HUES48 (cell line): ENCODE measurements at regions not wholly inside any gene's neighbourhood (a gene's known extent, or its start where the extent isn't known, plus 50 kb on each side); places are given as distances from the start of the nearest gene placed in this dataset.
A peak's percentile ranks its signal among the peaks of the same experiment; 100 is the strongest.

ENCODE experiments used
- H3K27ac ChIP-seq: one replicate; pipeline ENCODE4 v1.7.0; 2013; ENCODE audit warnings: low read depth, low read length, inconsistent platforms
- H3K27me3 ChIP-seq: 2 replicates; pipeline ENCODE4 v1.6.1; 2013; ENCODE audit warnings: mild to moderate bottlenecking, low read length; ENCODE audit not compliant: control insufficient read depth, insufficient read depth
- H3K36me3 ChIP-seq: 2 replicates; pipeline ENCODE4 v1.6.1; 2013; ENCODE audit warnings: low read length; ENCODE audit not compliant: control insufficient read depth, insufficient read depth
- H3K4me1 ChIP-seq: 2 replicates; pipeline ENCODE4 v1.6.1; 2013; ENCODE audit warnings: mild to moderate bottlenecking, low read length; ENCODE audit not compliant: control insufficient read depth, insufficient read depth
- H3K4me3 ChIP-seq: 2 replicates; pipeline ENCODE4 v1.5.1; 2013; ENCODE audit warnings: mild to moderate bottlenecking, low read depth, low read length
- H3K9ac ChIP-seq: 2 replicates; pipeline ENCODE4 v1.6.1; 2013; ENCODE audit warnings: mild to moderate bottlenecking, low read depth, low read length, moderate library complexity
- H3K9me3 ChIP-seq: 2 replicates; pipeline ENCODE4 v1.6.1; 2013; ENCODE audit warnings: low read length; ENCODE audit not compliant: control insufficient read depth, insufficient read depth

DNA sequence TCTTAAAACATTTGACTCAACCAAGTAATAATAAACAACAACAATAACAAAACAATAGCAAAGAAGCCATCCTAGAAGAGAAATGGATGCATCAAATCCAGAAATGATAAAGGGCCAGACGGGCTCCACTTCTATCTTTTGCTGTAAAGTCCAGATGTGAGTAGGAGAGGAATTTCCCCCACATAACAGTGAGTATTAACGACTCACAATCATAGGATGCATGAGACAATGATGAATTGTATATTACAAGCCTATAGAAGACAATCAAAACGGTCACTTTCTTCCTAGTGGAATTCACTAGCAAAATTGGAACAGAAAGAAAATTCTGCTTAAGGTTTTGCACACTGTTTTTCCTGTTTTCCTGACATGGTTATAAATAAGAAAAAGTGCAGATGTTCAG is 97.0 kb upstream of the PREP start:
- Histone ChIP-seq H3K27ac (no peak overlapping the region), H3K9me3 (no peaks in the 10 kb centered on the region), H3K4me1 (no peaks in the 10 kb centered on the region), H3K27me3 (no peaks in the 10 kb centered on the region), H3K36me3 (no peaks in the 10 kb centered on the region), H3K9ac (no peak overlapping the region), H3K4me3 (no peak overlapping the region)

DNA sequence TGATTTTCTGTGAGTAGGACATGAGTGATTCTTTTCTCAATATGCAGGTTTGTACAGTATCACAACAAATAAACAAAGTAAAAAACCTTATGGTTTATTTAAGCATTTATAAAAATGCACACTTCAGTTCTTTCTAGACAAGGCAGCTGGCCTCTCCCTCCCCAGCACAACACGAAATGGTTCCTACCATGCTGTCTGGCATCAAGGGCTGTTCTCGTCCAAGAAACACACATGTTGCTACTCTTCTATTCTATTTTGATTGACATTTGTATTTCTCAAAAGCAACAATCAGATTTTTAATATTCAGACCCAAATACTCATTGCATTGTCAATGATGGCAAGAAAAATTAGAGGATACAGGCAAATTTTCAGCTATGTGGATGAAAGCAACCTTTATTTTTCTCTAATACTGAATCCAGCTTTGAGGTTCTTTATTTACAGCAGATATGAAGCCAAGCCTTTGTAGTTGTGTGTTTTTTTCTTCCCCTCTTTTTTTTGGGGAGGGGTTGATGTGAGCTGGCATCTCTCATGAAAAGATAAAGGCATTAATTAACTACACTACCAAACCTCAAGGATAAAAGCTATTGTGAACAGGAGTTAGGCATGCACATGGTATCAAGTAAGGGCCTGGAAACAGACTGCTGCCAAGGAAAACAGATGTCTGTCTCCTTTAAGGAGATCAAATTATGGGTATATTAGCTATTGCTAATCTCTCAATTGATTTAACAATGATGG is 96.4 kb upstream of the PREP start:
- H3K36me3 ChIP-seq = no peaks in the 10 kb centered on the region
- no peaks in the 10 kb centered on the region for H3K9me3 ChIP-seq
- no peak overlapping the region for H3K9ac ChIP-seq
- no peak overlapping the region for H3K27ac ChIP-seq
- no peak overlapping the region for H3K4me3 ChIP-seq
- no peaks in the 10 kb centered on the region for H3K27me3 ChIP-seq
- H3K4me1 ChIP-seq = 0 out of 2 replicates have a peak, but pooled peaks cover 5% of the 10 kb centered on the region

GRCh38 chr6:105497549-105497948 is 94.7 kb upstream of the PREP start:
- Histone ChIP-seq H3K36me3 (no peaks in the 10 kb centered on the region), H3K9me3 (no peaks in the 10 kb centered on the region), H3K27me3 (no peaks in the 10 kb centered on the region), H3K27ac (no peak overlapping the region), H3K4me3 (no peak overlapping the region), H3K9ac (no peak overlapping the region), H3K4me1 (peaks cover 13% of the 10 kb centered on the region; the same call in 1 of the 2 replicates)

GRCh38 chr6:105495515-105495914 is 92.6 kb upstream of the PREP start:
- Histone ChIP-seq H3K9me3 (no peaks in the 10 kb centered on the region), H3K27ac (no peak overlapping the region), H3K4me3 (no peak overlapping the region), H3K4me1 (peaks cover 13% of the 10 kb centered on the region; the same call in 1 of the 2 replicates), H3K27me3 (no peaks in the 10 kb centered on the region), H3K9ac (no peak overlapping the region), H3K36me3 (no peaks in the 10 kb centered on the region)

DNA sequence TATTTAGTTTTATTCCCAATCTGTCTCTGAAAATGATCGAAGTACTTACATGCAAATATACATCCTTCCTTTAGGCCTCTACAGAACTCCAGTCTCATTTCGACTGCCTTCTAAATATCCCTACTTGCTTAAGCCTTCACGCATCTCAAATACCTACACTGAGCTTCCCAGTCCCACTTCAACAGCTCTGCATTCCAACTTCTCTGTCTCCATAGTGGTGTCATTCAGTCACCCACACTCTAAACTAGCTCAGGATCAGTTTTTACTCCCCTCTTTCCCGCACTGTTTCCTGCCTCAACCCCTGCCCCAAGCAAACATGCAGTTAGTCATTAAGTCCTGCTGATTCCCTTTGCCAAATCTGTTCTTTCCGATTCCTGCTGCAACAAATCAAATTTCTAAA is 91.8 kb upstream of the PREP start:
- Histone ChIP-seq H3K9ac (no peak overlapping the region), H3K4me3 (no peak overlapping the region), H3K4me1 (peaks cover 13% of the 10 kb centered on the region; the same call in 1 of the 2 replicates), H3K27ac (no peak overlapping the region), H3K27me3 (no peaks in the 10 kb centered on the region), H3K36me3 (no peaks in the 10 kb centered on the region), H3K9me3 (no peaks in the 10 kb centered on the region)

GRCh38 chr6:105493736-105494135 is 90.9 kb upstream of the PREP start:
- H3K36me3 ChIP-seq = no peaks in the 10 kb centered on the region
- H3K4me3 ChIP-seq = no peak overlapping the region
- no peak overlapping the region for H3K9ac ChIP-seq
- H3K4me1 ChIP-seq = peaks cover 21% of the 10 kb centered on the region
- H3K27ac ChIP-seq = peak overlapping the region; percentile 5
- no peaks in the 10 kb centered on the region for H3K27me3 ChIP-seq
- no peaks in the 10 kb centered on the region for H3K9me3 ChIP-seq

- Histone ChIP-seq H3K4me3 (no peak overlapping the region), H3K9me3 (no peaks in the 10 kb centered on the region), H3K9ac (no peak overlapping the region), H3K4me1 (peaks cover 28% of the 10 kb centered on the region), H3K36me3 (no peaks in the 10 kb centered on the region), H3K27ac (peak overlapping the region; percentile 5), H3K27me3 (no peaks in the 10 kb centered on the region)
Observed at GRCh38 chr6:105492706-105493673, 90.1 kb upstream of the PREP start.

DNA sequence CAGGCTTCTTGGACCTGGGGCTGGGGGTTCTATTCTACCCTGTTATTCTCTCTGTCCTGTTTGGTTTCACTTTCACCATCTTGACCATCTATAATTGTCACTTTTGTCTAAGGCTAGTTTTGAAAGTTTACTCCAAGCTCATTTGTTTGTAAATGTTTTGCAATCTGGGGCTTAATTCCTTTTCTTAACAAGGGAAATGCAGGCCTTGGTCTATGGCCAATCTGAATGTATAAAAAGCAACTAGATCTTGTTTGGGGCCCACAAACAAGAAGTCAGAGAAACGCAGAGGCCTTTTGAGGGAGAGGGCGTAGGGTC is 86.3 kb upstream of the PREP start:
- H3K27ac ChIP-seq = peak overlapping the region; percentile 18

GRCh38 chr6:105488516-105489215 is 85.8 kb upstream of the PREP start:
- Histone ChIP-seq H3K4me1 (peaks cover 31% of the 10 kb centered on the region), H3K9me3 (no peaks in the 10 kb centered on the region), H3K36me3 (no peaks in the 10 kb centered on the region), H3K9ac (no peak overlapping the region), H3K27me3 (no peaks in the 10 kb centered on the region), H3K4me3 (no peak overlapping the region), H3K27ac (peak overlapping the region; percentile 18)

More for the DNA sequence above, 86.3 kb upstream of the PREP start:
- Histone ChIP-seq H3K4me3 (no peak overlapping the region), H3K4me1 (peaks cover 32% of the 10 kb centered on the region), H3K27me3 (no peaks in the 10 kb centered on the region), H3K9me3 (no peaks in the 10 kb centered on the region), H3K36me3 (no peaks in the 10 kb centered on the region), H3K9ac (no peak overlapping the region)

DNA sequence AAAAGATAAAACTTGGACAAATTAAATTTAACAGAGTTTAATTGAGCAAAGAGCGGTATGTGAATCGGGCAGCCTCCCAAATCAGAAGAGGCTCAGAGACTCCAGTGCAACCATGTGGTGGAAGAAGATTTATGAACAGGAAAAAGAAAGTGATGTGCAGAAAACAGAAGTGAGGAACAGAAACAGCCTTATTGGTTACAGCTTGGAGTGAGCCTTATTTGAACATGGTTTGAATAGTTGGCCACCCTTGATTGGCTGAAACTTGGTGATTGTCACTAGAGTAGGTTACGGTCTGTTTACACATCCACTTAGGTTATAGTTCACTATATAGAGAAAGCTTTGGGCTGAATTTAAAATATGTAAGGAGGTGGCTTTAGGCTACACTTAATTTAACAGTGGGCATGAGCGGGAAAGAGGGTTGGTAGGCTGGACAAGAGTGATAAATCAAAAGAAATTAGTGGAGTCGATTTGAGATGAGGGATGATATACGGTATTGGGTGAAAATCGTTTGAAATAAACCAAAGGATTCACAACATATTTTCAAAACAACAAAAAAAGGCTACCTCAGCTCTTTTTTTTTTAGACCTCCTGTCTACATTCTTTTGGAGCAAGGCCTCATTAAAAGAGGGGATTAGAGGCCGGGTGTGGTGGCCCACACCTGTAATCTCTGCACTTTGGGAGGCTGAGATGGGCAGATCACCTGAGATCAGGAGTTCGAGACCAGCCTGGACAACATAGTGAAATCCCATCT is 84.3 kb upstream of the PREP start:
- H3K27me3 ChIP-seq = no peaks in the 10 kb centered on the region
- H3K4me3 ChIP-seq = no peak overlapping the region
- H3K27ac ChIP-seq = no peak overlapping the region
- no peaks in the 10 kb centered on the region for H3K36me3 ChIP-seq
- H3K4me1 ChIP-seq = peaks cover 24% of the 10 kb centered on the region
- H3K9ac ChIP-seq = no peak overlapping the region
- no peaks in the 10 kb centered on the region for H3K9me3 ChIP-seq
